ENCODE measurements at regions not wholly inside any gene's neighbourhood (a gene's known extent, or its start where the extent isn't known, plus 50 kb on each side); places are given as distances from the start of the nearest gene placed in this dataset.

DNA sequence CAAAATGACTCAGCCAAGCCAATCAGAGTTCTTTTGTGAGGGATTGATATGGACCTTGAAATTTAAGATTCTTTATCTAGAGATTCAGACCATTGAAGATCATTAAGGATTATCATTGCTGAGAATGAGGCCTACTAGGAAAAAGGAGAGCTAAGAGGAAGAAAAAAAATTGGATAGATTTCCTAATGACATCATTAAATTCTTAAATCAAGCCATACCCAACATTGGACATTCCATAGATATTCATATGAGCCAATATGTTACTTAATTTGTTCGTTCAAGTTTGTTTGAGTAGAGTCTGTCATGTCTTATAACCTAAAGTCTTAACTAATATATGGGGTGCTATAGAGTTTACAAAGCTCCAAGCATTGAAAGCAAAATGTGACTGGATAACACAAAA is 727.9 kb upstream of the SEMA6A start:
- DNase-seq (ENCODE audit: low spot score) = no peak

GRCh38 chr5:117299936-117300328 is 725.3 kb upstream of the SEMA6A start:
- no peak for DNase-seq (ENCODE audit: low spot score)

DNA sequence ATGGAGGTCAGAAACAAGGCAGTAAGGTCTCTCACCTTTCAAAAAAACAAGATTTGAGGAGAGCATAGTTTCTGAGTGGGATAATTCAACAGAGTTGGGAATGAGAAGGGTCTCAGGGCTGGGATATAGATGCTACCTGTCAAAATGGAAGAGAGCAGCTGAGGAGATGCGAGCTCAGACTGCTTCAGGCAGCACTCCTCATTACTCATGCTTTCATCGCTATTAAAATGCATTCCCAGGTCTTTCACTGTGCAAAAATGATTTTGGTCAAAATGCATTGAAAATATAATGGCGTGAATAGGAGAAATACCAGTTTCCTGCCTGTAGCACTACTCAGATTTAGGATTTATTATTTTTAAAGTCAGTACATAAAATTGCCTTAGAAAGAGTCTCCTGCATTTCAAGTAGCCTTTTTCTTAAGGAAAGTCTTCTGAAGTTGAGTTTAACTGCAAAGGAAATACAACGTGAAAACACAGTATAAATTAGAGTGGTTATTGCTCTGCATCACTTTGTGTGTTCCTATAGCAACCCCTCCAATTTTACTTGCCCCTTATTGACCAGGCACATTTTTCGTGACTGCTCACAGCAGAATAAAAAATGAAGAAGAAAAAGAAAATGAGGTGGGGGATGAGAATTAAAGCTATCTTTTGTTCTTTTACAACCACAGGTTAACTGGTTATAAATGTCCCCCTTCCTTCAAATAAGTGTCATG is 724.8 kb upstream of the SEMA6A start:
- no peak for DNase-seq (ENCODE audit: low spot score)

DNA sequence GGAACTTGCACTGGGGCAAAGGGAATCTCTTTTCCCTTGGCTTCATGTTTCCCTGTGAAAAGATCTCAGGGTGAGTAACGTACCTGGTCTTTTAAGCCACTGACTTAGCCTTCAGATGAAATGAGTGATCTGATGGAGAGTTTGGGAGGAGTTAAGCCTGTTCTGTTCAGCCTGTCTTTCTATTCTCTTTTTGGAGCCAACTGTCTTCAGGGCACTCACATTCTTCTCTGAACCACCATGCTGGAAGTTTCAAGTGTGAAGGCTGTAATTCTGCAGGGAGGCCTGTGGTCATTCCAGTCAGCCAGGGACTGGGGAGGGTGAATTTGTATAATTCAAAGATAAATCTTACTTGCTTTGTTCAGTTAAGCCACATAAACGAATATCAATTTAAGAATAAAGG is 722.2 kb upstream of the SEMA6A start:
- DNase-seq (ENCODE audit: low spot score) = no peak

- DNase-seq (ENCODE audit: low spot score) = no peak
These were observed 721.3 kb upstream of the SEMA6A start for GRCh38 chr5:117295941-117296340.

- no peak for DNase-seq (ENCODE audit: low spot score)
These were observed 712.2 kb upstream of the SEMA6A start for GRCh38 chr5:117286813-117287212.

DNA sequence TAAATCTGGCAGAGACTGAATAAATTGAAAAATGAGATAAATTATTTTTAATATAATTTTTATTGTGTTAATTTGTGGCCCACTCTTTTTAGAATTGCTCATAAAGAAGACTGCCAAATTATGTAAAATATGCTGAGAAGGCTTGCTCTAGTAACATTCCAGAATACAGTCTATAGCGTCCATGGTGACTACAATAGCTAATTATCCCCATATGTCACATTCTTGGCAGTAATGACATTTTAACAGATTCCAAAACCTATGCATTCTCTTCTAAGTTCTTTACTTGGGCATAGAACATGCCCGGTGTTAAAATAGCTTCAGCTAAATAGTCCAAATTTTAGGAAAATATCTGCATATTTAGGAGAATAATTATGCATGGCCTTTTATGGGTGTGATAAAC is 697.0 kb upstream of the SEMA6A start:
- DNase-seq (ENCODE audit: low spot score) = no peak

- no peak for DNase-seq (ENCODE audit: low spot score)
These were observed 691.7 kb upstream of the SEMA6A start for GRCh38 chr5:117266280-117266679.

DNA sequence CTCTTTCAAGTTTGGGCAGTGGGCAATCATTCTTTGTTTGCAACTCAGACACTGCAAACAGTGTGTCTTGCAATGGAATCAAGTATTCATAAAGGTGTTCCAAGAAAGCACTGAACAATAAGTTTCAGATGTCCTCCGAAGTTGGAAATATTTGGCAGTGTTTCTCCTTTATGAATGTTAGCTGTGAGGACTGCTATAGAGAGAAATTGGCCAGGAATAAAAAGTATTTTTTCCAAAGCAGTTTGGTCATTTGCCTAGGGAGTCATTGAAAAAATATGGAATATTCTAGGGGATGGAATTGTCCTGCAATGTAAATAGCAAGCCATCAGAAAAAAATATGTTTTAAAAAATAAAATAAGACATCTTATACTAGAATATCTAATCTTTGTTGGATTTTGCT is 688.6 kb upstream of the SEMA6A start:
- DNase-seq (ENCODE audit: low spot score) = no peak

GRCh38 chr5:117262572-117263131 is 688.0 kb upstream of the SEMA6A start:
- no peak for DNase-seq (ENCODE audit: low spot score)

- DNase-seq (ENCODE audit: low spot score) = no peak
These were observed 687.4 kb upstream of the SEMA6A start for GRCh38 chr5:117261948-117262571.

DNA sequence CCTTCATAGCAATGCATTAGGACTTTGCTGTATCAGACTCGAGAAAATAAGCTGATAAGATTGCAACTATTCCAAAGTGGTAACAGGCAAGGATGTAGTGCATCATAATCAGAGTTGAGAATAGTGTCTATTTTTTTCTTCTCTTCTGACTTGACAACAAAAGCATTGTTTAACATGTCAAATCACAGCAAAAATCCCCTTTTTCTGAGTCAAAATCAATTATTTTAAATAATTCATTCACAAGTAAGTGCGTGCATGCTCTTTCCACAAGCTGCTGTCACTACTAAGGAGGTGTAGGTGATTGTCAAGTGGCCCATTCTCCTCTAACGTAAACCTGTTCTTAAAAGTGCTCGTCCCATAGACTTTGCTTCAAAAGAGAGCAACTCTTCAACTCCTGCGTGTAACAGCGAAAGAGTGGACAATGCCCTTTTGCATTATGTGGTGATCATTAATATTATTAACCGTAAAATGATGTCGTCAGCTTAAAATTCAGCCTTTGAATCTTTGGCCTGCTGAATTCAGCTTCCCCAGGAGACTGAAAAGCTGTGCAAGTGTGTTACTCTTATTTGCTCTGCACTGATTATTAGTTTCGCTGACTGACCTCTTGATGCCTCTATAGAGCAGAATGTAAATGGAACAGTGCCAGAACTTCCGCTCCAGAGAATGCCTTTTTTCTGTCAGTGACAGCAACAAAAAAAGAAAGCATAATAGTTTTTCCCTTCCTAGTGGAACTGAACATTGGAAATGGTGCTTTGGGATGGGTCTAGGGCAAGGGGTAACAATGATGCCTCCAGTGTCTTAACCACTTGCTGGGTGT is 680.8 kb upstream of the SEMA6A start:
- DNase-seq (ENCODE audit: low spot score) = no peak

GRCh38 chr5:117252566-117252965 is 677.9 kb upstream of the SEMA6A start:
- no peak for DNase-seq (ENCODE audit: low spot score)

DNA sequence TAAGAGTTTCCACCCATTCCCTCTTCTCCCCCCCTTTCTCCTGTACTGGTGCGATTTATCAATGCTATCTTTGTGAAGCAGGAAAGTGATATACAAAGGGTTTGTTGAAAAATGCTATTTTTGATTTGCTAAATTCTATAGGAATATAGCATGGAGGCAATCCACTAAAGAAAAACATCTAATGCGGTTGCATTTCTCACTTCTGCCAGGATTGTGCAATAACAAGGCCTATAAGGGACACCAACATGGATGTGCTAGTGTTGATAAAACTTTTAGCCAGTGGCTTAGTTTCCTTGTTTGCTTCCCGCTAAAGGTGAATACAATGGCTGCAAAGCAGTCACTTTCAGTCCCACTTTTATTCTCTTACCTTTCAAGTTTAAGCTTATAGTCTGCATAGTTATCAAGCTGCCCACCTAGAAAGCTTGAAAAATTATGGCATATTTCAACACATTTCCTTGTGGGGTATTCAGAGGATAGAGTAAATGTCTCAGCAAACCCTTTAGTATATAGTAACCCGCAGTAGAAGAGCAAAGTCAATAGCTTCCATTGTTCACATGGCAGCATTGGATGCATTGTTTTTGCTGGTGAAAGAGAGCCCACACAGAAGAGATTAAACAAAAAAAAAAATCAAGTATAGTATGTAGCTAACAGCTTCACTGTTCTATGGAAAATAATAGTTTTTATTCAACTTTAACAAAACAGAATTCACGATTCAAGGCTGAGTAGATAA is 674.6 kb upstream of the SEMA6A start:
- DNase-seq (ENCODE audit: low spot score) = no peak

DNA sequence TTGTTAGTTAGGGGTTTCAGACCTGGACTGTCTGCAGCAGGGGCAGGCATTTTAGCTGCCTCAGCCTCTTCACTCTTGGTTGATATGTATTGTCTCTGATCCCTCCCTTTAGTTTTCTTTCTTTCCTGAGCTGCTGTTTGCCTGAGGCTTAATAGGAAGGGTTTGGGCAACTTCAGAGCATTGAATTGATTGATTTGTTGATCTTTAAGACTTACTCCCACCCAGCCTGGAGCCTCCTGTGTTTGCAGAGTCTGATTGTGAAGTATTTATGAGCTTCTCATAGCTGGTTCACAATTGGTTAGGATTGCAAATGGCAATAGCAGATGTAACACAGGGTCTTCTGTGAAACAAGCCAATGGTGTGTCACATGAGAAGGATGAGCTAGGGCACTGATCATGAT is 671.8 kb upstream of the SEMA6A start:
- DNase-seq (ENCODE audit: low spot score) = no peak

- DNase-seq (ENCODE audit: low spot score) = no peak
These were observed 670.5 kb upstream of the SEMA6A start for GRCh38 chr5:117245130-117245529.

GRCh38 chr5:117242028-117242427 is 667.4 kb upstream of the SEMA6A start:
- DNase-seq (ENCODE audit: low spot score) = no peak

DNA sequence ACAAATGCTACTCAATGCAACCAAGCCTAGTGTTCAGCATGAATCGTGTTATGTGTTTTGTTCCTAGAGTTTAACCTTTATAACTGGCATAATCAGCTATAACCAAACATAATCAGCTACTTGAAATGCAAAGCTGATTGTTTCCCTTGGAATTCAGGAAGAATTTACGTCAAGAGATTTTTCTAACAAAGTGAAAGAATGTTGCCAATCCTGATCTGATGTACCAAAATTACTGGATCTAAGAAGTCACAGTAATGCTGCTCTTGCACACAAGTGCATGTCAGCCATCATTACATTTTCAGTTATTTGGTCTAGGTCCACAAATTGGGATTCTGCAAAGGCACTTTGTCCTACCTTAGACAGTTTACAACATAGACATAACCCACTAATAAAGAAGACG is 662.3 kb upstream of the SEMA6A start:
- no peak for DNase-seq (ENCODE audit: low spot score)

DNA sequence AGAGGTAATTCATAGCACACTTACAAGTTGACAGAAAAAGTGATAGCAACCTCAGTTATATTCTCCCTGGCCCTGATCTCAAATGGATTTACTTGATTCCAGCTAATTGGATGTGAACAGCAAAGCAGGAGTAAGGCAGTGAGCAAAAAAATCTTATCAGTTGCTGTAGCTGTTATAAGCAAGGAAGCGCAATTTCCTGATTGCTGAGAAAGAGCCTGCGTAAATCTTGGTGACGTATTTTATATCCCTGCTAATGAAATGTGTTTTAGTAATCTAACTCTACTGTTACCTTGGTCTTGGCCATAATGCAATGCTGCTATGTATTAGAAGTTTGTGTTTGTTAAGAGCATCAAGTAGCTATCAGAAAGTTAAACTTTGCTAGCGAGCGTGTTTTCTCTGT is 661.2 kb upstream of the SEMA6A start:
- no peak for DNase-seq (ENCODE audit: low spot score)

- DNase-seq (ENCODE audit: low spot score) = no peak
These were observed 655.8 kb upstream of the SEMA6A start for GRCh38 chr5:117230375-117230774.

GRCh38 chr5:117220730-117221129 is 646.1 kb upstream of the SEMA6A start:
- no peak for DNase-seq (ENCODE audit: low spot score)

DNA sequence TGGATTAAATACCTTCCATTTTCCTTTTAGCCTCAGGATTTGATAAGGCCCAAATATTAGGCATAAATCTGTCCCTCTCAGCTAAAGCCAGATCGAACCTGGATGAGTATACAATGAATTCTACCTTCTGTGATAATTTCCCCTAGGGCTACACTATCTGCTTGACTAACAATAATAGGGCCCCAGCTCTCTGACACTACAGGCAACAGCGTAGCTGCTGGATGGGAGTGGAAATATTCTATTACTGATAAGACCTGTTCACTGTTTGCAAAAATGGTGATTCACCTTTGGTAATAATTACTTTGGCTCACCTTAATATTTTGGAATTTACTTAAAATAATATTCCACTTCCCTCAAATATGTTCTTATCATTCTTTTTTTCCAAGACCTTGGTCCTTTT is 644.2 kb upstream of the SEMA6A start:
- DNase-seq (ENCODE audit: low spot score) = no peak
